ENCODE measurements at regions not wholly inside any gene's neighbourhood (a gene's known extent, or its start where the extent isn't known, plus 50 kb on each side); places are given as distances from the start of the nearest gene placed in this dataset.

- TF ChIP-seq ATF7 (IDR thresholded peaks at IDR 0.05) = no peak
- no peak for TF ChIP-seq ATF7 (CRISPR knock-in tag; IDR thresholded peaks at IDR 0.05)
- TF ChIP-seq, protein P1, sequence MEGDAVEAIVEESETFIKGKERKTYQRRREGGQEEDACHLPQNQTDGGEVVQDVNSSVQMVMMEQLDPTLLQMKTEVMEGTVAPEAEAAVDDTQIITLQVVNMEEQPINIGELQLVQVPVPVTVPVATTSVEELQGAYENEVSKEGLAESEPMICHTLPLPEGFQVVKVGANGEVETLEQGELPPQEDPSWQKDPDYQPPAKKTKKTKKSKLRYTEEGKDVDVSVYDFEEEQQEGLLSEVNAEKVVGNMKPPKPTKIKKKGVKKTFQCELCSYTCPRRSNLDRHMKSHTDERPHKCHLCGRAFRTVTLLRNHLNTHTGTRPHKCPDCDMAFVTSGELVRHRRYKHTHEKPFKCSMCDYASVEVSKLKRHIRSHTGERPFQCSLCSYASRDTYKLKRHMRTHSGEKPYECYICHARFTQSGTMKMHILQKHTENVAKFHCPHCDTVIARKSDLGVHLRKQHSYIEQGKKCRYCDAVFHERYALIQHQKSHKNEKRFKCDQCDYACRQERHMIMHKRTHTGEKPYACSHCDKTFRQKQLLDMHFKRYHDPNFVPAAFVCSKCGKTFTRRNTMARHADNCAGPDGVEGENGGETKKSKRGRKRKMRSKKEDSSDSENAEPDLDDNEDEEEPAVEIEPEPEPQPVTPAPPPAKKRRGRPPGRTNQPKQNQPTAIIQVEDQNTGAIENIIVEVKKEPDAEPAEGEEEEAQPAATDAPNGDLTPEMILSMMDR (CRISPR knock-in tag; IDR thresholded peaks at IDR 0.05) = no peak
- no peak for TF ChIP-seq SSRP1 (CRISPR knock-in tag; IDR thresholded peaks at IDR 0.05)
- TF ChIP-seq ATF2 (CRISPR knock-in tag; IDR thresholded peaks at IDR 0.05) = no peak
- TF ChIP-seq ZNF501 (CRISPR knock-in tag; IDR thresholded peaks at IDR 0.05) = no peak
- no peak for TF ChIP-seq ZNF678 (CRISPR knock-in tag; IDR thresholded peaks at IDR 0.05)
- no peak for TF ChIP-seq ZFP36 (IDR thresholded peaks at IDR 0.05; ENCODE audit: borderline replicate concordance, low read depth, low read length, partially characterized antibody)
- TF ChIP-seq FOXM1 (CRISPR knock-in tag; IDR thresholded peaks at IDR 0.05) = no peak
- no peak for TF ChIP-seq ZNF274 (CRISPR knock-in tag; IDR thresholded peaks at IDR 0.05)
- TF ChIP-seq POLR2A (IDR thresholded peaks at IDR 0.05; ENCODE audit: insufficient read depth in 1 of 2, low read depth in 2 of 2, low read length in 2 of 2) = no peak
- no peak for TF ChIP-seq MAFF (IDR thresholded peaks at IDR 0.05; ENCODE audit: low read depth, low read length)
- TF ChIP-seq MXD4 (CRISPR knock-in tag; IDR thresholded peaks at IDR 0.05) = no peak
- TF ChIP-seq, protein P2, sequence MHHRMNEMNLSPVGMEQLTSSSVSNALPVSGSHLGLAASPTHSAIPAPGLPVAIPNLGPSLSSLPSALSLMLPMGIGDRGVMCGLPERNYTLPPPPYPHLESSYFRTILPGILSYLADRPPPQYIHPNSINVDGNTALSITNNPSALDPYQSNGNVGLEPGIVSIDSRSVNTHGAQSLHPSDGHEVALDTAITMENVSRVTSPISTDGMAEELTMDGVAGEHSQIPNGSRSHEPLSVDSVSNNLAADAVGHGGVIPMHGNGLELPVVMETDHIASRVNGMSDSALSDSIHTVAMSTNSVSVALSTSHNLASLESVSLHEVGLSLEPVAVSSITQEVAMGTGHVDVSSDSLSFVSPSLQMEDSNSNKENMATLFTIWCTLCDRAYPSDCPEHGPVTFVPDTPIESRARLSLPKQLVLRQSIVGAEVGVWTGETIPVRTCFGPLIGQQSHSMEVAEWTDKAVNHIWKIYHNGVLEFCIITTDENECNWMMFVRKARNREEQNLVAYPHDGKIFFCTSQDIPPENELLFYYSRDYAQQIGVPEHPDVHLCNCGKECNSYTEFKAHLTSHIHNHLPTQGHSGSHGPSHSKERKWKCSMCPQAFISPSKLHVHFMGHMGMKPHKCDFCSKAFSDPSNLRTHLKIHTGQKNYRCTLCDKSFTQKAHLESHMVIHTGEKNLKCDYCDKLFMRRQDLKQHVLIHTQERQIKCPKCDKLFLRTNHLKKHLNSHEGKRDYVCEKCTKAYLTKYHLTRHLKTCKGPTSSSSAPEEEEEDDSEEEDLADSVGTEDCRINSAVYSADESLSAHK (CRISPR knock-in tag; IDR thresholded peaks at IDR 0.05; ENCODE audit: borderline replicate concordance) = no peak
These were observed 1048.1 kb downstream of the MCTP2 start for GRCh38 chr15:95279277-95280019.
